Islet of Langerhans (tissue), 1 donor: ENCODE measurements at regions not wholly inside any gene's neighbourhood (a gene's known extent, or its start where the extent isn't known, plus 50 kb on each side); places are given as distances from the start of the nearest gene placed in this dataset.
"Not testable (repeated sequence)": the region's sequence is repeated elsewhere in the genome, so short reads cannot be mapped to it uniquely, and the experiment has no call there.

Experiments
- FAIRE-seq: peaks from one replicate; lab custom pipeline; 2011; peaks lifted over from hg19 to GRCh38; lab: Jason Lieb, UNC

- FAIRE-seq: no peak
Measured at GRCh38 chr16:60120586-60120985, 1386.5 kb upstream of the GOT2 start.

GRCh38 chr16:60110531-60110930 lies 1376.4 kb upstream of the GOT2 start:
- FAIRE-seq: no peak

GRCh38 chr16:60107871-60108270 lies 1373.8 kb upstream of the GOT2 start:
- FAIRE-seq: no peak

GRCh38 chr16:60107437-60107836 lies 1373.3 kb upstream of the GOT2 start:
- no peak for FAIRE-seq

- no peak for FAIRE-seq
Measured at GRCh38 chr16:60100371-60100770, 1366.3 kb upstream of the GOT2 start.

GRCh38 chr16:60091529-60091928 lies 1357.4 kb upstream of the GOT2 start:
- no peak for FAIRE-seq

- FAIRE-seq: no peak
Measured at GRCh38 chr16:60091071-60091470, 1357.0 kb upstream of the GOT2 start.

- FAIRE-seq: no peak
Measured at GRCh38 chr16:60087530-60087929, 1353.4 kb upstream of the GOT2 start.

GRCh38 chr16:60078819-60079218 lies 1344.7 kb upstream of the GOT2 start:
- not testable (repeated sequence) for FAIRE-seq

- no peak for FAIRE-seq
Measured at GRCh38 chr16:60077861-60078260, 1343.7 kb upstream of the GOT2 start.

GRCh38 chr16:60074378-60074777 lies 1340.3 kb upstream of the GOT2 start:
- FAIRE-seq: no peak

- no peak for FAIRE-seq
Measured at GRCh38 chr16:60073376-60073775, 1339.3 kb upstream of the GOT2 start.

GRCh38 chr16:60064026-60064425 lies 1329.9 kb upstream of the GOT2 start:
- FAIRE-seq: no peak

- FAIRE-seq: no peak
Measured at GRCh38 chr16:60061396-60061795, 1327.3 kb upstream of the GOT2 start.

GRCh38 chr16:60060731-60061130 lies 1326.6 kb upstream of the GOT2 start:
- no peak for FAIRE-seq

GRCh38 chr16:60059141-60059540 lies 1325.0 kb upstream of the GOT2 start:
- no peak for FAIRE-seq

- no peak for FAIRE-seq
Measured at GRCh38 chr16:60041671-60042070, 1307.6 kb upstream of the GOT2 start.

GRCh38 chr16:60031740-60032139 lies 1297.6 kb upstream of the GOT2 start:
- no peak for FAIRE-seq

GRCh38 chr16:60027351-60027750 lies 1293.2 kb upstream of the GOT2 start:
- FAIRE-seq: no peak

- FAIRE-seq: no peak
Measured at GRCh38 chr16:60013076-60013475, 1279.0 kb upstream of the GOT2 start.

- no peak for FAIRE-seq
Measured at GRCh38 chr16:60001523-60001922, 1267.4 kb upstream of the GOT2 start.

- FAIRE-seq: no peak
Measured at GRCh38 chr16:59997706-59998105, 1263.6 kb upstream of the GOT2 start.

GRCh38 chr16:59993101-59993500 lies 1259.0 kb upstream of the GOT2 start:
- no peak for FAIRE-seq

GRCh38 chr16:59991171-59991570 lies 1257.1 kb upstream of the GOT2 start:
- no peak for FAIRE-seq

GRCh38 chr16:59988591-59988990 lies 1254.5 kb upstream of the GOT2 start:
- no peak for FAIRE-seq
